Fibroblast of the aortic adventitia (primary cell): ENCODE measurements at regions not wholly inside any gene's neighbourhood (a gene's known extent, or its start where the extent isn't known, plus 50 kb on each side); places are given as distances from the start of the nearest gene placed in this dataset.

ENCODE experiments used
- DNase-seq: peaks from one replicate; pipeline ENCODE4 v3.0.0-alpha.2; 2010; ENCODE audit warnings: low read depth
- H3K4me3 ChIP-seq: 2 replicates; pipeline ENCODE4 v1.5.1; 2011; ENCODE audit warnings: low read depth, mild to moderate bottlenecking, control low read depth, low read length, moderate library complexity
- CTCF ChIP-seq: IDR thresholded peaks from 2 replicates; pipeline ENCODE4 v1.5.1; 2011; ENCODE audit warnings: mild to moderate bottlenecking, low read length, control low read depth, inconsistent platforms; ENCODE audit not compliant: insufficient read depth

DNA sequence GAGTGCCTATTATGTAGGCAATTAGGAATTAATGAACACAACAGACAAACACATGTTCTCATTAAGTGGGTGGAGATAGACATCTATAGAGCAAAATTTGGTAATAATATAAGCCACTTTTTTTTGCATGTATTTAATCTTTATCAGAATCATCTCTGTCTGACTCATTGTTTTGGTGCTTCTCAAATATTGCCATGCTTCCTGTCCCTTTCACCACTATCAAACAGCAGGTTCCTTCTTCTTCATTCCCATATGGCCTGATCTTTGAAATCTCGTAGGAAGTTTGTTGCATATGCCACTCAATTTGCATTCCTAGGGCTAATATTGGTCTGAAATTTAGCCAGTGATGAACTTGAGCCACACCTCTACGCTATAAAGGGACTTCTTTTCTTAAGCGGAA is 128.9 kb upstream of the SPEF2 start:
- H3K4me3 ChIP-seq: no peak overlapping the region
- DNase-seq: no peak
- no peak for TF ChIP-seq CTCF

DNA sequence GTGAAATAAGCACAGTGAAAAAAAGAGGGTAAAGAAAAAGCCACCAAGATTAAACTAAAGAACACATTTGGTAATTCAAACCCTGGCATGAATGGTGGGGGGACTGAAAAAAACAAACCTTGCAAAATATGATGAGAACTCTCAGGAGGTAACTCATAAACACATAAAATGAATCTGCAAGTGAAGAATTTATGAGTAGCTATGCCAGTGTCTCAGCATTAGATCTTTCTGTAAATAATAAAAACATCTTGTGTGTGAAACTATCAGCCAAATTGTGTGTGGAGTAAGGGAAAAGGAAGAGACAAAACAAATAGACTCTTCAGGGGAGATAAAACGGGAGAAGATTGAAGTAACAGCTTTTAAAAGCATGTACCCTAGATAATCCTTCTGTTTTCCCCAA is 129.6 kb upstream of the SPEF2 start:
- no peak for TF ChIP-seq CTCF
- no peak for DNase-seq
- no peak overlapping the region for H3K4me3 ChIP-seq

- no peak for TF ChIP-seq CTCF
- H3K4me3 ChIP-seq: no peak overlapping the region
- peak; percentile 46 for DNase-seq
Measured at GRCh38 chr5:35487233-35488025, 130.2 kb upstream of the SPEF2 start.

DNA sequence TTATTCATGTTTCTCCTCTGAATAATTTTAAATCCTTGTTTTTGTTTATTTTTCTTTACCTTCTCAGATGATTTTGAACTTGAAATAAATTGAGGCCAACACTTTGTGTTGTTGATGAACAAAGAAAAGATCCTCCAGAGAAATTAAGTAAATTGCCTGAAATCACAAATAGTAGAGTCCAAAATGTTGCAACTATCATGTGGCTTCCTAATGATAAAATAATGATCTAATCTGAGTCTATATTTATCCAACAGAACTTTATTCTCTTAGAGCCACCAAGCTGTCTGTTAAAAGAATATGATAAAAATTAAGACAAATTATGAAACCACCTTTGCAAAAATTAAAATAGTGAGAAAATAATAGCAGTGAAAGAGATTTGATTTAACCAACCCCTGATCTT is 132.2 kb upstream of the SPEF2 start:
- TF ChIP-seq CTCF: no peak
- H3K4me3 ChIP-seq: no peak overlapping the region
- DNase-seq: no peak

- no peak for DNase-seq
- TF ChIP-seq CTCF: no peak
- no peak overlapping the region for H3K4me3 ChIP-seq
Measured at GRCh38 chr5:35484241-35484640, 133.4 kb upstream of the SPEF2 start.

- DNase-seq: no peak
- TF ChIP-seq CTCF: no peak
- no peak overlapping the region for H3K4me3 ChIP-seq
Measured at GRCh38 chr5:35483780-35484179, 133.9 kb upstream of the SPEF2 start.

- no peak for TF ChIP-seq CTCF
- no peak for DNase-seq
Measured at GRCh38 chr5:35483191-35483590, 134.5 kb upstream of the SPEF2 start.

More at GRCh38 chr5:35483191-35483590, 134.5 kb upstream of the SPEF2 start:
- H3K4me3 ChIP-seq: no peak overlapping the region
